Kidney (tissue), 13 donors: ENCODE measurements at regions not wholly inside any gene's neighbourhood (a gene's known extent, or its start where the extent isn't known, plus 50 kb on each side); places are given as distances from the start of the nearest gene placed in this dataset.

ENCODE experiments used
- DNase-seq, 5 donors: peaks; one replicate each; pipeline ENCODE4 v3.0.0-alpha.2; 2013 to 2020
- FAIRE-seq: peaks from 2 replicates; lab custom pipeline; 2012; peaks lifted over from hg19 to GRCh38; lab: Jason Lieb, UNC
- H3K27ac ChIP-seq, 2 donors: one replicate each; pipeline ENCODE4 v1.7.0; 2013; ENCODE audit warnings: low read depth in 2 of 2, low read length in 2 of 2, inconsistent platforms in 1 of 2
- H3K27me3 ChIP-seq: one replicate; pipeline ENCODE4 v1.7.1; 2013; ENCODE audit warnings: low read length, inconsistent platforms; ENCODE audit not compliant: control insufficient read depth, insufficient read depth
- H3K36me3 ChIP-seq, 3 donors: one replicate each; pipeline versions ENCODE4 v1.7.0 to v1.7.1; 2013; ENCODE audit warnings: low read length in 3 of 3, control low read depth in 1 of 3, inconsistent platforms in 1 of 3; ENCODE audit not compliant: insufficient read depth in 3 of 3, control insufficient read depth in 2 of 3
- H3K4me1 ChIP-seq, 3 donors: one replicate each; pipeline versions ENCODE4 v1.7.0 to v1.7.1; 2013; ENCODE audit warnings: low read length in 3 of 3, inconsistent platforms in 1 of 3, low read depth in 1 of 3; ENCODE audit not compliant: control insufficient read depth in 2 of 3, insufficient read depth in 2 of 3
- H3K4me3 ChIP-seq, 3 donors: one replicate each; pipeline versions ENCODE4 v1.7.0 to v1.8.1; 2013; ENCODE audit warnings: low read length in 3 of 3, control low read depth in 1 of 3, inconsistent platforms in 1 of 3
- H3K9ac ChIP-seq, 3 donors: one replicate each; pipeline versions ENCODE4 v1.7.0 to v1.7.1; 2013; ENCODE audit warnings: low read length in 3 of 3, control low read depth in 1 of 3, inconsistent platforms in 1 of 3
- H3K9me3 ChIP-seq, 3 donors: one replicate each; pipeline versions ENCODE4 v1.7.0 to v1.7.1; 2013; ENCODE audit warnings: low read length in 3 of 3, control low read depth in 1 of 3, inconsistent platforms in 1 of 3; ENCODE audit not compliant: control insufficient read depth in 2 of 3, insufficient read depth in 1 of 3
- intact Hi-C: fragments of 100-400 bp; cut with DNase I; formaldehyde crosslinking; loops from one replicate; pipeline ENCODE4 v1.11.1; 2022
- TF ChIP-seq, protein P1 (sequence below): IDR thresholded peaks from 3 replicates; pipeline ENCODE4 v1.5.1; 2012; ENCODE audit warnings: mild to moderate bottlenecking, moderate library complexity, borderline replicate concordance; ENCODE audit not compliant: insufficient read depth; ENCODE audit errors: extremely low read depth
- donor health status: control.
- donor health status: control.
- donor health status: control.
- donor health status: control.
- donor health status: control.
- donor health status: DM: yes; HTN: yes; CAD: no.
- donor health status: Normal renal cell carcinoma (clear cell type).

DNA sequence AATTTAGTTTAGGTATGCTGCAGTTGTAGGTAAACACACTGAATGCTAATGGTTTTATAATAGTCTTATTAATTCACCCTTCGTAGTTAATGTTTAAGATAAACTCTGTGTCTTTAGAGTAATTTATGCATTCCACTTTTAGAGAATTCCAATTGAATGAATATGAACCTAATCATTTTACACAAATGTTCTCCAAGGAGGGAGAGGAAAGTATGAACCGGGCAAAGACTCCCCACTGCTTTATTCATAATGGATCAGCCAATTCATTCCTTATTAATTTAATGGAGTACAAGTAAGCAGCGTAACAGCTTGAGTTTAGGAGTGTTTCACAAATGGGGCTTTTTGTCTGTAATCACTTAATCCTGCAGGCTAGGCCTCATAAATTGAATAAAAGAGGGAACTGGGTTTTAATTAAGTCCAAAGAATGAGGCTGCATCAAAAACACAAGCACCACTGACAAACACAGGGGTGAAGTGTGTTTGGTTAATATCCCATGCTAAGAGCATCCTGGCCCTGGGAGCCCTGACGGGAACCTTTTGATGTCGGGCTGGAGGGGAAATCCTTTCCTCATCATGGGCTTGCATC, 375.7 kb upstream of the DYNLRB2 start:
- TF ChIP-seq, protein P1, sequence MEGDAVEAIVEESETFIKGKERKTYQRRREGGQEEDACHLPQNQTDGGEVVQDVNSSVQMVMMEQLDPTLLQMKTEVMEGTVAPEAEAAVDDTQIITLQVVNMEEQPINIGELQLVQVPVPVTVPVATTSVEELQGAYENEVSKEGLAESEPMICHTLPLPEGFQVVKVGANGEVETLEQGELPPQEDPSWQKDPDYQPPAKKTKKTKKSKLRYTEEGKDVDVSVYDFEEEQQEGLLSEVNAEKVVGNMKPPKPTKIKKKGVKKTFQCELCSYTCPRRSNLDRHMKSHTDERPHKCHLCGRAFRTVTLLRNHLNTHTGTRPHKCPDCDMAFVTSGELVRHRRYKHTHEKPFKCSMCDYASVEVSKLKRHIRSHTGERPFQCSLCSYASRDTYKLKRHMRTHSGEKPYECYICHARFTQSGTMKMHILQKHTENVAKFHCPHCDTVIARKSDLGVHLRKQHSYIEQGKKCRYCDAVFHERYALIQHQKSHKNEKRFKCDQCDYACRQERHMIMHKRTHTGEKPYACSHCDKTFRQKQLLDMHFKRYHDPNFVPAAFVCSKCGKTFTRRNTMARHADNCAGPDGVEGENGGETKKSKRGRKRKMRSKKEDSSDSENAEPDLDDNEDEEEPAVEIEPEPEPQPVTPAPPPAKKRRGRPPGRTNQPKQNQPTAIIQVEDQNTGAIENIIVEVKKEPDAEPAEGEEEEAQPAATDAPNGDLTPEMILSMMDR: no peak
- intact Hi-C loops: no loop called here
- no peak for FAIRE-seq

DNA sequence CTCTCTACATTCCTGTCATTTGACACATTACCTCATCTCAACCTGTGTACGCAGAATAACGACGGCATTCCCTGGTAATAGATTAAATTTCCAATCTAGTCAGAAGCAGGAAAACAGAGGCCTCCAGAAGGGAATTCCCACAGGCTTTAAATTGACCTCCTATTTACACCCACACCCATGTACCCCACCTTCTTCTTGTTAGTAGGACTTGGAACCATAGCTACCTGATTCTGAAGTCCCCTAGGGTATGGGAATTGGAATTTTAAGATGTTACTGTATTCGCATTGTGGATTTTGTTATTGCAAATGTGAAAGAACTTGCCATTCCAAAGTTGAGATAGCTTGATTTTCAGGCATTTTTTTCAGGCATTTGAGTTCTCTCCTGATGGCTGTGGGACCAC, 377.5 kb upstream of the DYNLRB2 start:
- Histone ChIP-seq H3K9ac (no peak overlapping the region), H3K27ac (no peak overlapping the region), H3K4me3 (no peak overlapping the region), H3K9me3 (no peaks in the 10 kb centered on the region), H3K4me1 (no peaks in the 10 kb centered on the region), H3K27me3 (no peaks in the 10 kb centered on the region), H3K36me3 (no peaks in the 10 kb centered on the region)
- no peak for DNase-seq
- intact Hi-C loops: no loop called here
- TF ChIP-seq, protein P1: no peak
- FAIRE-seq: no peak

More for the DNA sequence above, 375.7 kb upstream of the DYNLRB2 start:
- Histone ChIP-seq H3K9ac (no peak overlapping the region), H3K27me3 (no peaks in the 10 kb centered on the region), H3K9me3 (no peaks in the 10 kb centered on the region), H3K4me3 (no peak overlapping the region), H3K27ac (no peak overlapping the region), H3K4me1 (no peaks in the 10 kb centered on the region), H3K36me3 (no peaks in the 10 kb centered on the region)
- DNase-seq: no peak

DNA sequence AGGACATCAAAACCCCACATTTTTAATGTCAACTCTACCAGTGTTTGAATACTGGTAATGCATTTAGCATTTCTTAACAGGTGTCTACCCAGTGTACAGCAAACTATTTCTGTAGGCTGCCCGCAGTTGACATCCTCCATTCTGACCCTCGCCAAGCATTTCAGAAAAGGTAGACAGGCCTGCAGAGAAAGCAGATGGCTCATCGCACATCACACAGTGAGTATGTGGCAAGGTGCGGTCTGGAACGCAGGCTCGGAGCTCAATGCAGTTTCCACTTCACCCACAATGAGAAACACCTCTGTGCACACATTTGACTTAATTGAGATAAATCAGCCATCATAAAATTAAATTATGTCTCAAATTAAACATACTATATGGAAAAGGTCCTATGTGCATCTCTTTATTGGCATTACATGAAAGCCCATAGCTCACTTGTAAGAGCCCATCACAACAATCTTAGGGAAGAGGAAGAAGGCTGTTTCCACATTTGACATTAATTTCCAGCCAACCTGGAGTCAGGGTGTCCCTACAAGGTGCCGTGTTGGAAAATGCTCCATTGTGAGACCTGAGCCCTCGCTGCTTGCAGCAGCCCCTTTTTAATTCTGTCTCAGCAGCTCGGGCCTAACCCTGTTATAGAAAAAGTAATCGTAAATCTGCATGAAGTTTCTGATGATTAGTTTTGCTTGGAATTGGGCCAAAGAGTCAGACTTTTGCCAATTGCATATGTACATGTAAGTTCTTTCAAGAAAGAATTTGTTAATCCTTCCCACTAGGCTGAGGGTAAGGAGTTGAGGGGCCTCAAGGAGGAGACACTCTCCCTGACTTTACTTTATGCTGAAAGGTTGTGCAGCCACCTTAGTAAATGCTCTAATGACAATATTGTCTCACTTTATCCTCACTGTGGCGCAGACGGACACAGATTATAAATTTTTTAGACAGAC, 378.7 kb upstream of the DYNLRB2 start:
- no peaks in the 10 kb centered on the region for H3K36me3 ChIP-seq
- TF ChIP-seq, protein P1: no peak
- no peaks in the 10 kb centered on the region for H3K27me3 ChIP-seq
- intact Hi-C loops: no loop called here
- no peak overlapping the region for H3K9ac ChIP-seq
- H3K4me1 ChIP-seq: no peaks in the 10 kb centered on the region
- H3K4me3 ChIP-seq: no peak overlapping the region
- DNase-seq (peak in 2 of 5 donors; percentile 16 to 22), FAIRE-seq (no peak)
- H3K9me3 ChIP-seq: no peaks in the 10 kb centered on the region
- H3K27ac ChIP-seq: no peak overlapping the region
